GM21423 (cell line): ENCODE measurements at regions not wholly inside any gene's neighbourhood (a gene's known extent, or its start where the extent isn't known, plus 50 kb on each side); places are given as distances from the start of the nearest gene placed in this dataset.
A peak's percentile ranks its signal among the peaks of the same experiment; 100 is the strongest.
"Not testable (repeated sequence)": the region's sequence is repeated elsewhere in the genome, so short reads cannot be mapped to it uniquely, and the experiment has no call there.

Source experiments
- ATAC-seq: cut with Tn5 transposase; IDR thresholded peaks from one replicate; pipeline ENCODE4 v1.9.1; 2021; ENCODE audit warnings: mild to moderate bottlenecking, moderate library complexity; ENCODE audit not compliant: unreplicated experiment

- no peak for ATAC-seq
Observed at GRCh38 chr5:82720213-82721086, 356.7 kb downstream of the TMEM167A start.

GRCh38 chr5:82719368-82719767, 357.8 kb downstream of the TMEM167A start:
- ATAC-seq = no peak

GRCh38 chr5:82717738-82718137, 359.5 kb downstream of the TMEM167A start:
- no peak for ATAC-seq

GRCh38 chr5:82714732-82715131, 362.5 kb downstream of the TMEM167A start:
- ATAC-seq = not testable (repeated sequence)

GRCh38 chr5:82713811-82714210, 363.4 kb downstream of the TMEM167A start:
- ATAC-seq = no peak

- no peak for ATAC-seq
Observed at GRCh38 chr5:82707741-82708140, 369.5 kb downstream of the TMEM167A start.

GRCh38 chr5:82704381-82704780, 372.8 kb downstream of the TMEM167A start:
- no peak for ATAC-seq

GRCh38 chr5:82702046-82702445, 375.1 kb downstream of the TMEM167A start:
- no peak for ATAC-seq

- no peak for ATAC-seq
Observed at GRCh38 chr5:82699737-82700136, 377.5 kb downstream of the TMEM167A start.

- ATAC-seq = no peak
Observed at GRCh38 chr5:82698026-82698425, 379.2 kb downstream of the TMEM167A start.

- ATAC-seq = no peak
Observed at GRCh38 chr5:82694711-82695285, 382.4 kb downstream of the TMEM167A start.

GRCh38 chr5:82692826-82693225, 384.4 kb downstream of the TMEM167A start:
- no peak for ATAC-seq

GRCh38 chr5:82684659-82685058, 392.5 kb downstream of the TMEM167A start:
- ATAC-seq = no peak

GRCh38 chr5:82684165-82684564, 393.0 kb downstream of the TMEM167A start:
- ATAC-seq = no peak

GRCh38 chr5:82679660-82680059, 397.5 kb downstream of the TMEM167A start:
- no peak for ATAC-seq

- ATAC-seq = peak; percentile 89
Observed at GRCh38 chr5:82676661-82677060, 398.5 kb upstream of the RPS23 start.

- ATAC-seq = no peak
Observed at GRCh38 chr5:82674671-82675070, 396.5 kb upstream of the RPS23 start.

GRCh38 chr5:82673057-82673809, 395.1 kb upstream of the RPS23 start:
- no peak for ATAC-seq

GRCh38 chr5:82670692-82671091, 392.5 kb upstream of the RPS23 start:
- ATAC-seq = no peak

GRCh38 chr5:82669720-82670119, 391.6 kb upstream of the RPS23 start:
- ATAC-seq = no peak

GRCh38 chr5:82666312-82666711, 388.2 kb upstream of the RPS23 start:
- no peak for ATAC-seq

GRCh38 chr5:82664732-82665131, 386.6 kb upstream of the RPS23 start:
- ATAC-seq = no peak
